ENCODE measurements at regions not wholly inside any gene's neighbourhood (a gene's known extent, or its start where the extent isn't known, plus 50 kb on each side); places are given as distances from the start of the nearest gene placed in this dataset.
A peak's percentile ranks its signal among the peaks of the same experiment; 100 is the strongest.

DNA sequence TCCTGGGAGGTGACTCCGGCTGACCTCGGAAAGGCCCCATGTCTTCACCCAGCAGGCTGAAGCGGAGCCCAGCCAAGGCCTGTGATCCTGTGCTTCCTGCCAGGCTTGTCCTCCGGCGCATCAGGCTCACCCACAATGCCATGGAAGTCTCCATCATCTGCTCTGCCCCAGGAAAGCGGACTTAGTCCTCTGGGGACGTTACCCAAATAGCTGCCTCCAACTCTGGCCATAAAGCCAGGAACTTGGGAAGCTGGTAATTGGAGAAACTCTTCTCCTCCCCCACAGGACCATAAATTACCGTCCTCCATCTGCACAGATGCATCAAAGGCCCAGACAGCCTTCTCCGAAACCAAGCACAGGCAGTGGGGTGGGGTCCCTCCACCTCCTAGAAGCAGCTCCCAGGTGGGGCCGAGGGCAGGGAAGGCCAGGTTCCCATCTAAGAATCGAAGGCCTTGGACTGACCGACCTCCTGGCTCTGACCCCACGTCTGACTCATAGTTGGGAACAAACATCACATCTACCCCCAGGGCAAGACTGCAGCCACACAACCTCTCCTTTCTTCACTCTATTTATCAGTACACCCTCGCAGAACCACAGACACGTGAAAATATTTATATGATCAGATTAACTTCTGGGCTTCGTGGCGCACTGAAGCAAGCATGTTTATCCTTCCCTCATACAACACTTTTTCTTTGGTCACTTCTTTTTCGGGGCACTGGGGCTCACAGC, 56.4 kb downstream of the PITPNM2 start:
- no peaks in the 10 kb centered on the region for H4K20me1 ChIP-seq (ENCODE audit: low read length)
- peak overlapping the region; percentile 69 for H3K27ac ChIP-seq (ENCODE audit: low read length)
- intact Hi-C loops (cut with micrococcal nuclease): loop anchor here (2.0 kb wide), 1 partner anchor 52 kb away; no protein-coding TSS in a partner anchor
- no peaks in the 10 kb centered on the region for H3K27me3 ChIP-seq (ENCODE audit: low read length)
- POLR2A ChIA-PET (ENCODE audit: unreplicated experiment): no interaction called here
- H3K9ac ChIP-seq (ENCODE audit: low read length): 0 out of 2 replicates have a peak overlapping the region, but pooled peaks have one; percentile 19
- CTCF ChIA-PET: interaction anchor here (1.0 kb wide), 1 partner anchor 51 kb away, joined by 4 read pairs; no protein-coding TSS in a partner anchor
- no peaks in the 10 kb centered on the region for H3K9me3 ChIP-seq (ENCODE audit: low read length)
- no peaks in the 10 kb centered on the region for H3K9me2 ChIP-seq (replicated peaks; ENCODE audit: low read length)
- H3K4me3 ChIP-seq (ENCODE audit: low read length): peak overlapping the region; percentile 24; the same call in 1 of the 2 replicates
- peak overlapping the region; percentile 72 for H3K4me2 ChIP-seq (ENCODE audit: low read length)
- peaks cover 8% of the 10 kb centered on the region for H3F3A ChIP-seq (ENCODE audit: low read length, unreplicated experiment)
- TF ChIP-seq EZH2phosphoT487 (IDR thresholded peaks at IDR 0.05; ENCODE audit: borderline replicate concordance, low read length): peak; percentile 53; the same call in 1 of the 2 replicates
- TF ChIP-seq EZH2 (IDR thresholded peaks at IDR 0.05; ENCODE audit: low read length, unreplicated experiment): no peak
- H3K36me3 ChIP-seq (ENCODE audit: low read depth, low read length): no peaks in the 10 kb centered on the region; the same call in 1 of the 2 replicates
- peak; percentile 96 for DNase-seq
- peak; percentile 69 for ATAC-seq
- no TSS peak for BruUV-seq (replicated peaks)
- no peaks in the 10 kb centered on the region for H3K79me2 ChIP-seq (ENCODE audit: low read length)
- no peak overlapping the region for H2AFZ ChIP-seq (ENCODE audit: low read length)
- H3K4me1 ChIP-seq (ENCODE audit: insufficient read depth, low read length): peaks cover 52% of the 10 kb centered on the region

- no peaks in the 10 kb centered on the region; the same call in 1 of the 2 replicates for H3K36me3 ChIP-seq (ENCODE audit: low read depth, low read length)
- ATAC-seq (no peak), DNase-seq (no peak)
- H4K20me1 ChIP-seq (ENCODE audit: low read length): no peaks in the 10 kb centered on the region
- H3F3A ChIP-seq (ENCODE audit: low read length, unreplicated experiment): peaks cover 8% of the 10 kb centered on the region
- BruUV-seq (replicated peaks): no TSS peak
- intact Hi-C loops (cut with micrococcal nuclease): no loop called here
- ChIA-PET POLR2A (ENCODE audit: unreplicated experiment) (no interaction called here), CTCF (no interaction called here)
- TF ChIP-seq, protein P1, sequence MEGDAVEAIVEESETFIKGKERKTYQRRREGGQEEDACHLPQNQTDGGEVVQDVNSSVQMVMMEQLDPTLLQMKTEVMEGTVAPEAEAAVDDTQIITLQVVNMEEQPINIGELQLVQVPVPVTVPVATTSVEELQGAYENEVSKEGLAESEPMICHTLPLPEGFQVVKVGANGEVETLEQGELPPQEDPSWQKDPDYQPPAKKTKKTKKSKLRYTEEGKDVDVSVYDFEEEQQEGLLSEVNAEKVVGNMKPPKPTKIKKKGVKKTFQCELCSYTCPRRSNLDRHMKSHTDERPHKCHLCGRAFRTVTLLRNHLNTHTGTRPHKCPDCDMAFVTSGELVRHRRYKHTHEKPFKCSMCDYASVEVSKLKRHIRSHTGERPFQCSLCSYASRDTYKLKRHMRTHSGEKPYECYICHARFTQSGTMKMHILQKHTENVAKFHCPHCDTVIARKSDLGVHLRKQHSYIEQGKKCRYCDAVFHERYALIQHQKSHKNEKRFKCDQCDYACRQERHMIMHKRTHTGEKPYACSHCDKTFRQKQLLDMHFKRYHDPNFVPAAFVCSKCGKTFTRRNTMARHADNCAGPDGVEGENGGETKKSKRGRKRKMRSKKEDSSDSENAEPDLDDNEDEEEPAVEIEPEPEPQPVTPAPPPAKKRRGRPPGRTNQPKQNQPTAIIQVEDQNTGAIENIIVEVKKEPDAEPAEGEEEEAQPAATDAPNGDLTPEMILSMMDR (conservative IDR thresholded peaks at IDR 0.05; ENCODE audit: low read depth, low read length): no peak
- no peak for TF ChIP-seq EZH2 (IDR thresholded peaks at IDR 0.05; ENCODE audit: low read length, unreplicated experiment)
- TF ChIP-seq EZH2phosphoT487 (IDR thresholded peaks at IDR 0.05; ENCODE audit: borderline replicate concordance, low read length): no peak
- H3K9me2 ChIP-seq (replicated peaks; ENCODE audit: low read length): no peaks in the 10 kb centered on the region
- no peak overlapping the region for H2AFZ ChIP-seq (ENCODE audit: low read length)
- no peaks in the 10 kb centered on the region for H3K79me2 ChIP-seq (ENCODE audit: low read length)
- H3K4me3 ChIP-seq (ENCODE audit: low read length): no peak overlapping the region
- H3K27ac ChIP-seq (ENCODE audit: low read length): no peak overlapping the region
- H3K4me2 ChIP-seq (ENCODE audit: low read length): no peak overlapping the region
- H3K4me1 ChIP-seq (ENCODE audit: insufficient read depth, low read length): peaks cover 62% of the 10 kb centered on the region
- no peak overlapping the region for H3K9ac ChIP-seq (ENCODE audit: low read length)
- H3K27me3 ChIP-seq (ENCODE audit: low read length): no peaks in the 10 kb centered on the region
- no peaks in the 10 kb centered on the region for H3K9me3 ChIP-seq (ENCODE audit: low read length)
Observed at GRCh38 chr12:123092866-123093265, 58.0 kb downstream of the PITPNM2 start.

DNA sequence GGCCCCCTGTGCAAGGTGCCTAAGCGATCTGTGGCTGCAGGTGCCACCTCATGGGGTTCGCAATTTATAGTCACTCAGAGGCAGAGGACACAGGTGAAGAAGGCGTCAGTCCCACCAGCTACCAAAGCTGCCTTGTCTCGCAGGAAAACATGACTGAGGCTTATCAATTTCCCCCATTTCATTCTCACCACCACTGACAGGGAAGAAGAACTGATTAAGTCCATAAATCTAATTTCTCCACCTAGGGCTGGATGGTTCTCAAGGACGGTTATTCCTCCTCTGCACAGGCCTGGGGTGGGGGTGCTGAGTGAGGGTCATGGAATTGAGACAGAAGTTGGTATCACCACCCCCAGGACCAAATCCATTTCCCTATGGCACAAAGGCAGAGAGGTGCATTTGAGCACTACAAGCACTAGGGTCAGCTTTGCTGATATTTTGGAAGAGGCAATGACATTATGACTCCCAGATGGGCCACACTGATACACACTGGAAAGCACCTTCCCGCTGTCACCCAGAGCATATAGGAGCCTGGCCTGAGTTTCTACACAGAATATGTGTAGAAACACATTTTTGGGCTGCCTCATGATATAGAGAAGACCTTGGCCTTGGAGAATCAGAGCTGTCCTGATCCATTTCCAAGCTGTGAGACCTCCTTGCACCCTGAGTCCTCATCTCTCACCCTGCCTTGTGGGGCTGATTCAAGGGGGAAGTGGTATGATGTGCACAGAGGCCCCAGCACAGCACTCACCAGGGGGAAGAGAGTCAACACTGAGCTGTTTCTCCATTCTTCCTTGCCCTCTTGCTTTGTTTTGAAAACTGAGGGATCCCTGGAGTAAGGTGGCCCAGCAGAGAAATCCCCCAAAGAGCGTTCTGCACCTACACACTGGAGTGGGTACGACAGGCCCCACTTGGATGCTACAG, 59.4 kb downstream of the PITPNM2 start:
- Histone ChIP-seq H3K9me2 (replicated peaks; ENCODE audit: low read length) (no peaks in the 10 kb centered on the region), H3K79me2 (ENCODE audit: low read length) (no peaks in the 10 kb centered on the region), H2AFZ (ENCODE audit: low read length) (no peak overlapping the region), H3K4me1 (ENCODE audit: insufficient read depth, low read length) (peaks cover 62% of the 10 kb centered on the region), H3K27ac (ENCODE audit: low read length) (no peak overlapping the region), H3K9ac (ENCODE audit: low read length) (no peak overlapping the region), H4K20me1 (ENCODE audit: low read length) (no peaks in the 10 kb centered on the region), H3K27me3 (ENCODE audit: low read length) (no peaks in the 10 kb centered on the region), H3K4me3 (ENCODE audit: low read length) (no peak overlapping the region), H3F3A (ENCODE audit: low read length, unreplicated experiment) (peaks cover 8% of the 10 kb centered on the region), H3K9me3 (ENCODE audit: low read length) (no peaks in the 10 kb centered on the region), H3K36me3 (ENCODE audit: low read depth, low read length) (no peaks in the 10 kb centered on the region; the same call in 1 of the 2 replicates), H3K4me2 (ENCODE audit: low read length) (no peak overlapping the region)
- BruUV-seq (replicated peaks): no TSS peak
- no peak for DNase-seq
- ChIA-PET POLR2A (ENCODE audit: unreplicated experiment) (no interaction called here), CTCF (no interaction called here)
- TF ChIP-seq EZH2 (IDR thresholded peaks at IDR 0.05; ENCODE audit: low read length, unreplicated experiment) (no peak), EZH2phosphoT487 (IDR thresholded peaks at IDR 0.05; ENCODE audit: borderline replicate concordance, low read length) (no peak)
- TF ChIP-seq, protein P1 (conservative IDR thresholded peaks at IDR 0.05; ENCODE audit: low read depth, low read length): no peak
- intact Hi-C loops (cut with micrococcal nuclease): no loop called here
- ATAC-seq: no peak

All from PC-3 (cell line).